ENCODE measurements at regions not wholly inside any gene's neighbourhood (a gene's known extent, or its start where the extent isn't known, plus 50 kb on each side); places are given as distances from the start of the nearest gene placed in this dataset. TPM values are rescaled to one million over a fixed set of nuclear protein-coding genes. Genes with fewer than 3 reads are reported as not detected.

DNA sequence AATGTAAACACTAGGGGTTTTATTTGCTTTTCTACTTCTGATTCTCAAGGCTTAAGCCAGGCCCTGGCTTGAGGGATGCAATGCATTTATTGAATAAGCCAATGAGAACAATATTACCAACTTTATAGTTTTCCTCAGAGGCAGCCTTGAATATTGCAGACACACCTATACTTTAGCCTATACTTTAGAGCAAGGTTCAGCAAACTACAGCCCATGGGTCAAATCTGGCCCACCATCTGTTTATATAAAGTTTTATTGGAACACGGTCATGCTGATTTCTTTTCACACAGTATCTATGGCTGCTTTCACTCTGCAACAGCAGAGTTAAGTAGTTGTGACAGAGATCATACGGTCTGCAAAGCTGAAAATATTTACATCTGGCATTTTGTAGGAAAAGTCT is 50.3 kb upstream of the E2F8 start:
- H4K91ac ChIP-seq (ENCODE audit: insufficient read depth, low read depth, low read length): no peak overlapping the region
- H2BK15ac ChIP-seq (ENCODE audit: low read depth, low read length): no peak overlapping the region
- dilution Hi-C loops (cut with HindIII; ENCODE audit: low sequenced_read_pairs, unreplicated experiment): no loop called here
- no TSS peak for BruUV-seq (replicated peaks)
- H2BK5ac ChIP-seq (ENCODE audit: low read depth, low read length, poor library complexity, severe bottlenecking): no peak overlapping the region
- H2BK20ac ChIP-seq (ENCODE audit: low read depth, low read length): no peak overlapping the region
- no peak overlapping the region for H3K4ac ChIP-seq (ENCODE audit: low read depth, low read length)
- no peak overlapping the region for H3K27ac ChIP-seq (ENCODE audit: insufficient read depth, low read length)
- H3K9ac ChIP-seq (ENCODE audit: low read depth, low read length): no peak overlapping the region
- H2AK5ac ChIP-seq (ENCODE audit: low read depth, low read length): no peak overlapping the region
- H3K27me3 ChIP-seq (ENCODE audit: control insufficient read depth, insufficient read depth, low read length): peaks cover 13% of the 10 kb centered on the region
- no peaks in the 10 kb centered on the region for H3K79me1 ChIP-seq (ENCODE audit: low read depth in 1 of 2, low read length in 2 of 2)
- H3K4me3 ChIP-seq (ENCODE audit: insufficient read depth, low read depth, low read length): no peak overlapping the region
- no peak overlapping the region for H4K8ac ChIP-seq (ENCODE audit: low read depth in 2 of 2, low read length in 2 of 2)
- intact Hi-C loops (cut with micrococcal nuclease): no loop called here
- WGBS, 2 experiments (ENCODE audit: extremely low coverage in 2 of 2, insufficient read length in 1 of 2): 40% methylated on average over 1 of the region's 2 CpGs; no CpG with 5 or more reads in 1 of the 2 experiments
- H3K23ac ChIP-seq (ENCODE audit: low read depth, low read length): no peak overlapping the region
- H2AFZ ChIP-seq (replicated peaks; ENCODE audit: low read length, poor library complexity): no peak overlapping the region
- H3K36me3 ChIP-seq (ENCODE audit: control insufficient read depth, insufficient read depth, low read length): no peaks in the 10 kb centered on the region
- H2BK120ac ChIP-seq (ENCODE audit: low read depth, low read length): no peak overlapping the region
- H3K4me1 ChIP-seq (ENCODE audit: control insufficient read depth, insufficient read depth, low read length): no peaks in the 10 kb centered on the region
- H4K5ac ChIP-seq (ENCODE audit: low read depth, low read length): no peak overlapping the region
- no peak for DNase-seq
- no peaks in the 10 kb centered on the region for H4K20me1 ChIP-seq (ENCODE audit: insufficient read depth, low read length)
- POLR2A ChIA-PET (ENCODE audit: unreplicated experiment): no interaction called here
- no peaks in the 10 kb centered on the region for H3K9me1 ChIP-seq (ENCODE audit: insufficient read depth, low read length)
- no peak for ATAC-seq (ENCODE audit: low read depth)
- no peak overlapping the region for H3K56ac ChIP-seq (ENCODE audit: extremely low read depth, insufficient read depth, low read length)
- TF ChIP-seq POLR2A (IDR thresholded peaks at IDR 0.05; ENCODE audit: low read depth, low read length) (no peak), NFE2L2 (IDR thresholded peaks at IDR 0.05; ENCODE audit: low read depth, low read length) (no peak), CEBPB (IDR thresholded peaks at IDR 0.05; ENCODE audit: low read depth, low read length) (no peak), MAFK (IDR thresholded peaks at IDR 0.05; ENCODE audit: low read depth, low read length) (no peak), CTCF (conservative IDR thresholded peaks at IDR 0.05; ENCODE audit: low read depth, low read length) (no peak), FOS (IDR thresholded peaks at IDR 0.05; ENCODE audit: low read depth, low read length) (no peak), RCOR1 (IDR thresholded peaks at IDR 0.05; ENCODE audit: insufficient replicate concordance, low read length) (no peak)
- TF ChIP-seq, protein P1, sequence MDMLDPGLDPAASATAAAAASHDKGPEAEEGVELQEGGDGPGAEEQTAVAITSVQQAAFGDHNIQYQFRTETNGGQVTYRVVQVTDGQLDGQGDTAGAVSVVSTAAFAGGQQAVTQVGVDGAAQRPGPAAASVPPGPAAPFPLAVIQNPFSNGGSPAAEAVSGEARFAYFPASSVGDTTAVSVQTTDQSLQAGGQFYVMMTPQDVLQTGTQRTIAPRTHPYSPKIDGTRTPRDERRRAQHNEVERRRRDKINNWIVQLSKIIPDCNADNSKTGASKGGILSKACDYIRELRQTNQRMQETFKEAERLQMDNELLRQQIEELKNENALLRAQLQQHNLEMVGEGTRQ (IDR thresholded peaks at IDR 0.05; ENCODE audit: low read depth, low read length): no peak
- CTCF ChIA-PET: no interaction called here
- in situ Hi-C loops (cut with MboI; ENCODE audit: low sequenced_read_pairs): no loop called here
- H3K4me2 ChIP-seq (ENCODE audit: low read depth, low read length): no peak overlapping the region
- H3K9me3 ChIP-seq (ENCODE audit: control insufficient read depth, insufficient read depth, low read length): no peaks in the 10 kb centered on the region
- no peak overlapping the region for H3K14ac ChIP-seq (replicated peaks; ENCODE audit: low read depth, low read length)
- H2AK9ac ChIP-seq (replicated peaks; ENCODE audit: low read depth, low read length, poor library complexity): no peak overlapping the region
- no peak overlapping the region for H3K18ac ChIP-seq (ENCODE audit: low read depth, low read length)

Small RNA genes in the stretch of these regions (microRNA-seq; reads per million reads assigned to microRNA genes)
- gene MIR4486 (ENCODE audit: insufficient read depth in 1 of 2, insufficient read length in 1 of 2, unreplicated experiment in 1 of 2) (0 reads per million in 2 experiments), gene RF00408 (ENCODE audit: insufficient read depth, insufficient read length) (not detected), gene RNA5SP335 (ENCODE audit: insufficient read depth, insufficient read length) (not detected)

Small RNA genes in the stretch of these regions (small RNA-seq; reads per million reads assigned to genes)
- gene MIR4486 (0 reads per million in 5 experiments), gene RF00408 (0 to 0.11 (median 0) reads per million in 5 experiments), gene RNA5SP335 (0 reads per million in 5 experiments)
